Hepatocyte (in vitro differentiated cells): ENCODE measurements at regions not wholly inside any gene's neighbourhood (a gene's known extent, or its start where the extent isn't known, plus 50 kb on each side); places are given as distances from the start of the nearest gene placed in this dataset.

ENCODE experiments used
- DNase-seq: peaks from one replicate; pipeline ENCODE4 v3.0.0-alpha.2; 2016; ENCODE audit warnings: low spot score
- H2AFZ ChIP-seq: fragments of 200-600 bp; sonication (generic); 2 replicates; pipeline ENCODE4 v1.6.0; 2016; ENCODE audit warnings: antibody characterized with exemption, mild to moderate bottlenecking
- H3K27ac ChIP-seq: fragments of 200-600 bp; sonication (generic); 2 replicates; pipeline ENCODE4 v1.5.1; 2016; ENCODE audit warnings: mild to moderate bottlenecking
- H3K27me3 ChIP-seq: fragments of 200-600 bp; sonication (generic); 2 replicates; pipeline ENCODE4 v1.6.1; 2016
- H3K36me3 ChIP-seq: fragments of 200-600 bp; sonication (generic); replicated peaks from 2 replicates; pipeline ENCODE4 v1.5.1; 2016; ENCODE audit warnings: low read depth; ENCODE audit not compliant: insufficient read depth
- H3K4me1 ChIP-seq: fragments of 200-600 bp; sonication (generic); 2 replicates; pipeline ENCODE4 v1.5.1; 2016; ENCODE audit warnings: mild to moderate bottlenecking, moderate library complexity; ENCODE audit not compliant: insufficient read depth
- H3K4me2 ChIP-seq: fragments of 200-600 bp; sonication (generic); 2 replicates; pipeline ENCODE4 v1.6.0; 2016
- H3K4me3 ChIP-seq: fragments of 200-600 bp; sonication (generic); 2 replicates; pipeline ENCODE4 v1.5.1; 2016; ENCODE audit warnings: mild to moderate bottlenecking
- H3K79me2 ChIP-seq: fragments of 200-600 bp; sonication (generic); 2 replicates; pipeline ENCODE4 v1.6.0; 2017; ENCODE audit warnings: mild to moderate bottlenecking
- H3K9me2 ChIP-seq: fragments of 200-600 bp; sonication (generic); replicated peaks from 2 replicates; pipeline ENCODE4 v1.6.0; 2017; ENCODE audit warnings: mild to moderate bottlenecking; ENCODE audit not compliant: insufficient read depth
- H3K9me3 ChIP-seq: fragments of 200-600 bp; sonication (generic); 2 replicates; pipeline ENCODE4 v1.5.1; 2016; ENCODE audit warnings: low read depth, mild to moderate bottlenecking
- H4K20me1 ChIP-seq: fragments of 200-600 bp; sonication (generic); 2 replicates; pipeline ENCODE4 v1.6.0; 2016; ENCODE audit warnings: mild to moderate bottlenecking; ENCODE audit not compliant: insufficient read depth, poor library complexity, severe bottlenecking
- EZH2 ChIP-seq: fragments of 200-600 bp; sonication (generic); IDR thresholded peaks from 2 replicates; pipeline ENCODE4 v1.6.1; 2016; ENCODE audit warnings: antibody characterized with exemption, mild to moderate bottlenecking, borderline replicate concordance
- EZH2phosphoT487 ChIP-seq: fragments of 200-600 bp; sonication (generic); IDR thresholded peaks from one replicate; pipeline ENCODE4 v1.6.1; 2018; ENCODE audit warnings: antibody characterized with exemption, mild to moderate bottlenecking, low read depth, moderate library complexity; ENCODE audit not compliant: unreplicated experiment, severe bottlenecking
- WGBS: methylation state at CpG from one replicate; pipeline ENCODE4 v1.1.6; 2016; ENCODE audit warnings: low lambda C conversion rate; ENCODE audit errors: missing lambda C conversion rate; 5-methylcytosine and 5-hydroxymethylcytosine counted together
- TF ChIP-seq, protein P1 (sequence below): fragments of 200-600 bp; sonication (generic); IDR thresholded peaks from 2 replicates; pipeline ENCODE4 v1.5.1; 2016; ENCODE audit warnings: antibody characterized with exemption, mild to moderate bottlenecking; ENCODE audit not compliant: poor library complexity

GRCh38 chr18:78762753-78763152 is 216.9 kb upstream of the SALL3 start:
- Histone ChIP-seq H3K9me2 (no peaks in the 10 kb centered on the region), H3K4me1 (no peaks in the 10 kb centered on the region), H3K4me2 (no peak overlapping the region), H3K79me2 (no peaks in the 10 kb centered on the region), H3K9me3 (no peaks in the 10 kb centered on the region), H3K4me3 (no peak overlapping the region), H3K27me3 (peaks cover 3% of the 10 kb centered on the region), H3K27ac (no peak overlapping the region), H3K36me3 (no peaks in the 10 kb centered on the region), H4K20me1 (no peaks in the 10 kb centered on the region), H2AFZ (no peak overlapping the region)
- 93% methylated on average over 8 of the region's 8 CpGs for WGBS
- DNase-seq: no peak
- TF ChIP-seq, protein P1, sequence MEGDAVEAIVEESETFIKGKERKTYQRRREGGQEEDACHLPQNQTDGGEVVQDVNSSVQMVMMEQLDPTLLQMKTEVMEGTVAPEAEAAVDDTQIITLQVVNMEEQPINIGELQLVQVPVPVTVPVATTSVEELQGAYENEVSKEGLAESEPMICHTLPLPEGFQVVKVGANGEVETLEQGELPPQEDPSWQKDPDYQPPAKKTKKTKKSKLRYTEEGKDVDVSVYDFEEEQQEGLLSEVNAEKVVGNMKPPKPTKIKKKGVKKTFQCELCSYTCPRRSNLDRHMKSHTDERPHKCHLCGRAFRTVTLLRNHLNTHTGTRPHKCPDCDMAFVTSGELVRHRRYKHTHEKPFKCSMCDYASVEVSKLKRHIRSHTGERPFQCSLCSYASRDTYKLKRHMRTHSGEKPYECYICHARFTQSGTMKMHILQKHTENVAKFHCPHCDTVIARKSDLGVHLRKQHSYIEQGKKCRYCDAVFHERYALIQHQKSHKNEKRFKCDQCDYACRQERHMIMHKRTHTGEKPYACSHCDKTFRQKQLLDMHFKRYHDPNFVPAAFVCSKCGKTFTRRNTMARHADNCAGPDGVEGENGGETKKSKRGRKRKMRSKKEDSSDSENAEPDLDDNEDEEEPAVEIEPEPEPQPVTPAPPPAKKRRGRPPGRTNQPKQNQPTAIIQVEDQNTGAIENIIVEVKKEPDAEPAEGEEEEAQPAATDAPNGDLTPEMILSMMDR: no peak
- TF ChIP-seq EZH2 (no peak), EZH2phosphoT487 (no peak)

- Histone ChIP-seq H3K4me2 (no peak overlapping the region), H3K9me2 (no peaks in the 10 kb centered on the region), H4K20me1 (no peaks in the 10 kb centered on the region), H3K27me3 (no peaks in the 10 kb centered on the region), H3K79me2 (no peaks in the 10 kb centered on the region), H3K9me3 (no peaks in the 10 kb centered on the region), H3K27ac (no peak overlapping the region), H3K4me1 (peaks cover 15% of the 10 kb centered on the region), H3K4me3 (no peak overlapping the region), H3K36me3 (no peaks in the 10 kb centered on the region), H2AFZ (no peak overlapping the region)
- TF ChIP-seq, protein P1: no peak
- TF ChIP-seq EZH2phosphoT487: no peak
- no peak for TF ChIP-seq EZH2
- WGBS: 94% methylated on average over 10 of the region's 10 CpGs
- no peak for DNase-seq
Measured at GRCh38 chr18:78764544-78764943, 215.1 kb upstream of the SALL3 start.

- H2AFZ ChIP-seq: no peak overlapping the region
- no peak overlapping the region for H3K27ac ChIP-seq
- no peak overlapping the region for H3K4me2 ChIP-seq
- H3K4me1 ChIP-seq: peaks cover 18% of the 10 kb centered on the region
- no peaks in the 10 kb centered on the region for H3K9me3 ChIP-seq
- no peak overlapping the region for H3K4me3 ChIP-seq
- DNase-seq: no peak
- H4K20me1 ChIP-seq: no peaks in the 10 kb centered on the region
- TF ChIP-seq EZH2 (no peak), EZH2phosphoT487 (no peak)
- TF ChIP-seq, protein P1: no peak
- WGBS: 88% methylated on average over 12 of the region's 12 CpGs
- no peaks in the 10 kb centered on the region for H3K79me2 ChIP-seq
- H3K27me3 ChIP-seq: no peaks in the 10 kb centered on the region
- H3K36me3 ChIP-seq: no peaks in the 10 kb centered on the region
- H3K9me2 ChIP-seq: no peaks in the 10 kb centered on the region
Measured at GRCh38 chr18:78765142-78765541, 214.5 kb upstream of the SALL3 start.

DNA sequence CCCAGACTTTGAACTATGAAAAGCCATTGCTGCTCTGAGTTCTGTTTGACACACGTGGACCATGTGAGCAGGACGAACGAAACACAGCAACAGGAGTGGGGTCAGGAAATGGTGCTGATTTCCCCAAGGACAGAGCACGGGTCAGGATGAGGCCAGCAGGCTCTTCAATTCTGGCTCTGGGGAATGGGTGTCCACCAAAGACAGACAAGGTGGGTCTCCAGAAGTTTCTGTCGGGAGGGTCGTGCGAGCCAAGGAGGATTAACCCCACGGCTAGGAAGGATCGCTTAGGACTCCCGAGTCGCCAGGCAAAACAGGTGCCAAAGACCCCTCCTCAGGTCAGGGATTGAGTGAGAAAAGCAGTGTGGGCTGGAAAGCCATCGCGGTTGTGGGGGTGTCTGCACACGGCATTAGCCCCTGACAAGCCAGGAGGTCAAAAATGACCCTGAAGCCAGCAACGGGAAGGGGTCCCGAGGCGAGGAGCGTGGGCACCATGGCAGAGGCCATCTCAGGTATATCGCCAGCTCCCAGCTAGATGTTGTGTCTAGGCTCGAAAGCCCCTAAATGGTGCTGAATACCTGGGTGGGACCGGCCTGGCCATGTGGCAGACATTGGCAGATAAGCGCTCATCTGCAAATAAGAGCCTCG is 213.9 kb upstream of the SALL3 start:
- no peaks in the 10 kb centered on the region for H3K9me3 ChIP-seq
- peaks cover 18% of the 10 kb centered on the region for H3K4me1 ChIP-seq
- no peak overlapping the region for H3K4me2 ChIP-seq
- H3K79me2 ChIP-seq: no peaks in the 10 kb centered on the region
- H3K36me3 ChIP-seq: no peaks in the 10 kb centered on the region
- H3K9me2 ChIP-seq: no peaks in the 10 kb centered on the region
- no peaks in the 10 kb centered on the region for H4K20me1 ChIP-seq
- no peak overlapping the region for H2AFZ ChIP-seq
- no peak overlapping the region for H3K4me3 ChIP-seq
- TF ChIP-seq, protein P1: no peak
- TF ChIP-seq EZH2 (no peak), EZH2phosphoT487 (no peak)
- WGBS: 90% methylated on average over 23 of the region's 23 CpGs
- DNase-seq: no peak
- no peaks in the 10 kb centered on the region for H3K27me3 ChIP-seq
- no peak overlapping the region for H3K27ac ChIP-seq
